ENCODE measurements at regions not wholly inside any gene's neighbourhood (a gene's known extent, or its start where the extent isn't known, plus 50 kb on each side); places are given as distances from the start of the nearest gene placed in this dataset.

DNA sequence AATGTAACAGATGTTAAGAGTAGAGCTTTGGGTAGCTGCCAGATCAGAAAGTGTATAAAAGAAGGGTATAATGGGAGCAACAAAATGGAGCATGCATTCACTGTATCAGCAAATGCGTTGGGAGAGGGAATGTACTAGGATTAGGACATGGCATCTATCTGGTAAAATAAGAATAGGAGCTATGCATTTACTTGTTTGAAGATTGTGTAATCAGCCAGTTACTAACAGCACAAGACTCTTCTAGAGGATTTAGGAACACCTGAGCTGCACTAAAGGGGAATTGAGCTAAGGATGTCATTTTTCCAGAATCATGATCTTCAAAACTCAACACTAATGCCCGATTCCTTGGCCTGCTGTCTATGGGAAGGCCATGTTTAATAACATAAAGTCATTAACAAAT lies 394.2 kb upstream of the TNP1 start:
- no peak for TF ChIP-seq CTCF (IDR thresholded peaks at IDR 0.05; ENCODE audit: low read depth, low read length)
- H3K27ac ChIP-seq = no peak overlapping the region
- no peaks in the 10 kb centered on the region for H3K36me3 ChIP-seq
- no peak for DNase-seq
- no peaks in the 10 kb centered on the region for H3K27me3 ChIP-seq (ENCODE audit: insufficient read depth, low read depth, severe bottlenecking)
- no peak overlapping the region for H3K4me3 ChIP-seq (ENCODE audit: low read depth, low read length)
- no peaks in the 10 kb centered on the region for H3K9me3 ChIP-seq (ENCODE audit: severe bottlenecking)

GRCh38 chr2:217252181-217252580 lies 392.3 kb upstream of the TNP1 start:
- no peak for DNase-seq
- no peak overlapping the region for H3K4me3 ChIP-seq (ENCODE audit: low read depth, low read length)
- H3K27ac ChIP-seq = no peak overlapping the region
- H3K9me3 ChIP-seq (ENCODE audit: severe bottlenecking) = no peaks in the 10 kb centered on the region
- no peak for TF ChIP-seq CTCF (IDR thresholded peaks at IDR 0.05; ENCODE audit: low read depth, low read length)
- H3K27me3 ChIP-seq (ENCODE audit: insufficient read depth, low read depth, severe bottlenecking) = no peaks in the 10 kb centered on the region
- H3K36me3 ChIP-seq = no peaks in the 10 kb centered on the region

- Histone ChIP-seq H3K27me3 (ENCODE audit: insufficient read depth, low read depth, severe bottlenecking) (no peaks in the 10 kb centered on the region), H3K27ac (peak overlapping the region; percentile 63), H3K4me3 (ENCODE audit: low read depth, low read length) (no peak overlapping the region), H3K9me3 (ENCODE audit: severe bottlenecking) (no peaks in the 10 kb centered on the region), H3K36me3 (no peaks in the 10 kb centered on the region)
- no peak for TF ChIP-seq CTCF (IDR thresholded peaks at IDR 0.05; ENCODE audit: low read depth, low read length)
- peak; percentile 89 for DNase-seq
Observed at GRCh38 chr2:217250013-217250524, 390.2 kb upstream of the TNP1 start.

GRCh38 chr2:217249121-217250012 lies 389.5 kb upstream of the TNP1 start:
- peak overlapping the region; percentile 63 for H3K27ac ChIP-seq
- H3K4me3 ChIP-seq (ENCODE audit: low read depth, low read length) = no peak overlapping the region
- H3K36me3 ChIP-seq = no peaks in the 10 kb centered on the region
- no peak for TF ChIP-seq CTCF (IDR thresholded peaks at IDR 0.05; ENCODE audit: low read depth, low read length)
- no peaks in the 10 kb centered on the region for H3K27me3 ChIP-seq (ENCODE audit: insufficient read depth, low read depth, severe bottlenecking)
- no peak for DNase-seq
- H3K9me3 ChIP-seq (ENCODE audit: severe bottlenecking) = no peaks in the 10 kb centered on the region

DNA sequence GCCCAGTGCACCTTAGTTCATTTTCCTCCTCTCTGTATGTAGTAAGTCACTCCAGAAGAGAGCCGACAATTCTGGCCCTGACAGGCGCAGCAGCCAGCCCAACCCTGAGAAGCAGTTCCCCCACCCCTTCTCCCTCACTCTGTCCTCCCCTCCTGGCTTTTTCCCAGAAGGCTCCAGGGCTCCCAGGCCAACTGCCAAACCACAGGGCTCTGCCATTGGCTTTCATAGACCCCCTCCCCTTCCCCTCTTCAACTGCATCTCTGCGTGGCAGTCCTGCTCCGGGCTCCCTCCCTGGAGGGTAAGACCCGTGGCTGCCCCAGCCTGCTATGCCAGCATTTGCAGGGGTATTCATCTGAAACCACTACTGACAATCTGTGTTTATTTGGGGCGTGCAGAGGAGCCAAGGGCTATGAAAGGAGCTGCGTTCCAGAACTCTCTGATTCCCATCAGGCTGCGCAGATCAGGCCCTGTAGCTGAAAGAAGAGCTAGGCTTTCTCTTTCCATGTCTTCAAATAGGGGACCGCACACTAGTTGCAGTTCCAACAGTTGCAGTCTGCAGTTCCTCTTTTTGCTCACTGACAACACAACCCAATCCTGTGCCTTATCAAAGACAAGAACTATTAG lies 388.6 kb upstream of the TNP1 start:
- no peak for TF ChIP-seq CTCF (IDR thresholded peaks at IDR 0.05; ENCODE audit: low read depth, low read length)
- no peaks in the 10 kb centered on the region for H3K27me3 ChIP-seq (ENCODE audit: insufficient read depth, low read depth, severe bottlenecking)
- H3K36me3 ChIP-seq = no peaks in the 10 kb centered on the region
- no peak overlapping the region for H3K4me3 ChIP-seq (ENCODE audit: low read depth, low read length)
- H3K27ac ChIP-seq = no peak overlapping the region
- H3K9me3 ChIP-seq (ENCODE audit: severe bottlenecking) = no peaks in the 10 kb centered on the region
- no peak for DNase-seq

All from WERI-Rb-1 (cell line).